Prostate gland (tissue), 2 donors: ENCODE measurements at regions not wholly inside any gene's neighbourhood (a gene's known extent, or its start where the extent isn't known, plus 50 kb on each side); places are given as distances from the start of the nearest gene placed in this dataset.

Experiments
- CTCF ChIP-seq, 4 experiments: fragments of 200-600 bp in 2 of 4; fragments of 450-650 bp in 2 of 4; sonication (generic) in 2 of 4; IDR thresholded peaks; 1 replicate in 3 of 4; 2 replicates in 1 of 4; pipeline ENCODE4 v1.5.1; 2016 to 2019; ENCODE audit warnings: antibody characterized with exemption in 4 of 4, mild to moderate bottlenecking in 2 of 4, moderate library complexity in 2 of 4
- POLR2A ChIP-seq: fragments of 450-650 bp; IDR thresholded peaks from one replicate; pipeline ENCODE4 v1.6.1; 2016; ENCODE audit warnings: antibody characterized with exemption, mild to moderate bottlenecking
- POLR2AphosphoS5 ChIP-seq: sonication (generic); formaldehyde crosslinking; IDR thresholded peaks from one replicate; pipeline ENCODE4 v1.6.1; 2017; ENCODE audit warnings: antibody characterized with exemption

- TF ChIP-seq CTCF (IDR thresholded peaks at IDR 0.05), result no peak
- no peak for TF ChIP-seq POLR2A
- no peak for TF ChIP-seq POLR2AphosphoS5
Measured at GRCh38 chr9:12441506-12441905, 251.7 kb upstream of the TYRP1 start.
